ENCODE measurements at regions not wholly inside any gene's neighbourhood (a gene's known extent, or its start where the extent isn't known, plus 50 kb on each side); places are given as distances from the start of the nearest gene placed in this dataset.

DNA sequence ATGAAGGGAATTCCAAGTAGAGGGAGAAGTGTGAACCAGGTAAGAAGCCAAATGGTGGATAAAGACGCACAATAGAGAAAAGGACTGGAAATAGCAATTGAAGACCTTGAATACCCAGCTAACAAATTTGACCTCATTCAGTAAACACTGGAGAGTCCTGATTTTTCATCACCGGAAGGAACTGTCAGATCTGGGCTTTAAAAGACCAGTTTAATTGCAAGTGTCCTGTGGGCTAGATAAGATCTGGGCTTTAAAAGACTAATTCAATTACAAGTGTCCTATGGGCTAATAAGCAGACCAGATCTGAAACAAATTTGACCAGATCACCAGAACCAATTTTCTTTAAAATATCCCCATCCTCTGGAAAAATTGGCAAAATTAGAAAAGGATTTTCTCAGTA, 380.0 kb downstream of the ACTL7B start:
- H3K36me3 Mint-ChIP-seq = no peaks in the 10 kb centered on the region
- Histone ChIP-seq H4K20me1 (ENCODE audit: insufficient read depth, low read length) (no peaks in the 10 kb centered on the region), H3K79me2 (ENCODE audit: insufficient read depth, low read length) (no peaks in the 10 kb centered on the region), H2AFZ (ENCODE audit: insufficient read depth, low read depth, low read length, poor library complexity, severe bottlenecking) (no peak overlapping the region), H3K4me2 (replicated peaks; ENCODE audit: extremely low read depth, low read length, poor library complexity, severe bottlenecking) (no peak overlapping the region), H3K36me3 (replicated peaks in 1 of 2; ENCODE audit: control insufficient read depth in 1 of 2, insufficient read depth in 2 of 2, low read length in 2 of 2) (no peaks in the 10 kb centered on the region), H3K9me3 (replicated peaks in 1 of 2; ENCODE audit: control insufficient read depth in 1 of 2, insufficient read depth in 1 of 2, low read length in 2 of 2) (no peaks in the 10 kb centered on the region), H3K4me1 (ENCODE audit: control insufficient read depth in 1 of 2, insufficient read depth in 2 of 2, low read length in 2 of 2) (no peaks in the 10 kb centered on the region), H3K4me3 (replicated peaks in 1 of 3; ENCODE audit: low read depth in 2 of 3, low read length in 3 of 3) (no peak overlapping the region), H3K27ac (ENCODE audit: low read depth in 1 of 2, low read length in 2 of 2) (no peak overlapping the region), H3K27me3 (ENCODE audit: control insufficient read depth in 2 of 2, insufficient read depth in 2 of 2, low read length in 2 of 2) (no peaks in the 10 kb centered on the region), H3K9ac (ENCODE audit: insufficient read depth, low read length, poor library complexity, severe bottlenecking) (no peak overlapping the region)
- no peak overlapping the region for H3K4me3 Mint-ChIP-seq
- peaks cover 0 to 3% (median 0%) of the 10 kb centered on the region in 7 donors for H3K9me3 Mint-ChIP-seq
- TF ChIP-seq, protein P1, sequence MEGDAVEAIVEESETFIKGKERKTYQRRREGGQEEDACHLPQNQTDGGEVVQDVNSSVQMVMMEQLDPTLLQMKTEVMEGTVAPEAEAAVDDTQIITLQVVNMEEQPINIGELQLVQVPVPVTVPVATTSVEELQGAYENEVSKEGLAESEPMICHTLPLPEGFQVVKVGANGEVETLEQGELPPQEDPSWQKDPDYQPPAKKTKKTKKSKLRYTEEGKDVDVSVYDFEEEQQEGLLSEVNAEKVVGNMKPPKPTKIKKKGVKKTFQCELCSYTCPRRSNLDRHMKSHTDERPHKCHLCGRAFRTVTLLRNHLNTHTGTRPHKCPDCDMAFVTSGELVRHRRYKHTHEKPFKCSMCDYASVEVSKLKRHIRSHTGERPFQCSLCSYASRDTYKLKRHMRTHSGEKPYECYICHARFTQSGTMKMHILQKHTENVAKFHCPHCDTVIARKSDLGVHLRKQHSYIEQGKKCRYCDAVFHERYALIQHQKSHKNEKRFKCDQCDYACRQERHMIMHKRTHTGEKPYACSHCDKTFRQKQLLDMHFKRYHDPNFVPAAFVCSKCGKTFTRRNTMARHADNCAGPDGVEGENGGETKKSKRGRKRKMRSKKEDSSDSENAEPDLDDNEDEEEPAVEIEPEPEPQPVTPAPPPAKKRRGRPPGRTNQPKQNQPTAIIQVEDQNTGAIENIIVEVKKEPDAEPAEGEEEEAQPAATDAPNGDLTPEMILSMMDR (IDR thresholded peaks at IDR 0.05) = no peak
- H3K4me1 Mint-ChIP-seq = peaks cover 4% of the 10 kb centered on the region
- H3K27ac Mint-ChIP-seq = no peak overlapping the region
- peaks cover 0 to 4% (median under 1%) of the 10 kb centered on the region in 3 donors for H3K27me3 Mint-ChIP-seq (ENCODE audit: low read depth in 3 of 3)
- no CpG with 5 or more reads among the region's 2 CpGs for WGBS (ENCODE audit: insufficient coverage)
- intact Hi-C loops (cut with micrococcal nuclease) = no loop called here
- no peak for DNase-seq

DNA sequence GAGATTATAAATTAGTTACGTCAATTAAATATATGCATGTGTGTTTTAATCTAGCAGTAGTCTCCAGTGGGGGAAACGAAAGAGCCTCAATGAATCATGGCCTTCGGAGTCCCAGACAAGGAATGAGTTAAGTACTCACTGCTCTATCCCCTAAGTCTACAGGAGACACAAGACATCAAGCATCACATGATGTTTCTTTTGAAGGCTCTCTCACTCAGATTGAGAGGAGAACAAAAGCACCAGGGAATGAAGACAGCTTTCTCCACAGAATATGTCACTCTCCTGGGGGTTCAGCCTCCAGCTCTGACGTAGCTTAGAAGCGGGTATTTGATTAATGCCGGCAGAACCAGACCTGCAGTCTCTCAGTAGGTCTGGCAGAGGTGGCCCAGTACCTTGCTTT, 381.4 kb downstream of the ACTL7B start:
- 91% methylated on average over 3 of the region's 6 CpGs for WGBS (ENCODE audit: insufficient coverage)
- TF ChIP-seq, protein P1 (IDR thresholded peaks at IDR 0.05) = no peak
- Mint-ChIP-seq H3K27ac (no peak overlapping the region), H3K4me1 (peaks cover 12% of the 10 kb centered on the region), H3K9me3 (peaks cover 0 to 3% (median under 1%) of the 10 kb centered on the region in 7 donors), H3K27me3 (ENCODE audit: low read depth in 3 of 3) (peaks cover 0 to 4% (median 3%) of the 10 kb centered on the region in 3 donors), H3K36me3 (no peaks in the 10 kb centered on the region), H3K4me3 (no peak overlapping the region)
- Histone ChIP-seq H3K9ac (ENCODE audit: insufficient read depth, low read length, poor library complexity, severe bottlenecking) (no peak overlapping the region), H3K36me3 (replicated peaks in 1 of 2; ENCODE audit: control insufficient read depth in 1 of 2, insufficient read depth in 2 of 2, low read length in 2 of 2) (no peaks in the 10 kb centered on the region), H3K27ac (ENCODE audit: low read depth in 1 of 2, low read length in 2 of 2) (no peak overlapping the region), H2AFZ (ENCODE audit: insufficient read depth, low read depth, low read length, poor library complexity, severe bottlenecking) (peak overlapping the region; percentile 50), H3K27me3 (ENCODE audit: control insufficient read depth in 2 of 2, insufficient read depth in 2 of 2, low read length in 2 of 2) (no peaks in the 10 kb centered on the region), H4K20me1 (ENCODE audit: insufficient read depth, low read length) (no peaks in the 10 kb centered on the region), H3K79me2 (ENCODE audit: insufficient read depth, low read length) (no peaks in the 10 kb centered on the region), H3K4me2 (replicated peaks; ENCODE audit: extremely low read depth, low read length, poor library complexity, severe bottlenecking) (no peak overlapping the region), H3K9me3 (replicated peaks in 1 of 2; ENCODE audit: control insufficient read depth in 1 of 2, insufficient read depth in 1 of 2, low read length in 2 of 2) (no peaks in the 10 kb centered on the region), H3K4me1 (ENCODE audit: control insufficient read depth in 1 of 2, insufficient read depth in 2 of 2, low read length in 2 of 2) (peaks cover 9% of the 10 kb centered on the region in 2 donors), H3K4me3 (replicated peaks in 1 of 3; ENCODE audit: low read depth in 2 of 3, low read length in 3 of 3) (no peak overlapping the region)
- intact Hi-C loops (cut with micrococcal nuclease) = no loop called here
- no peak for DNase-seq

Measured in CD14-positive monocyte (primary cell).